ENCODE measurements at regions not wholly inside any gene's neighbourhood (a gene's known extent, or its start where the extent isn't known, plus 50 kb on each side); places are given as distances from the start of the nearest gene placed in this dataset.

DNA sequence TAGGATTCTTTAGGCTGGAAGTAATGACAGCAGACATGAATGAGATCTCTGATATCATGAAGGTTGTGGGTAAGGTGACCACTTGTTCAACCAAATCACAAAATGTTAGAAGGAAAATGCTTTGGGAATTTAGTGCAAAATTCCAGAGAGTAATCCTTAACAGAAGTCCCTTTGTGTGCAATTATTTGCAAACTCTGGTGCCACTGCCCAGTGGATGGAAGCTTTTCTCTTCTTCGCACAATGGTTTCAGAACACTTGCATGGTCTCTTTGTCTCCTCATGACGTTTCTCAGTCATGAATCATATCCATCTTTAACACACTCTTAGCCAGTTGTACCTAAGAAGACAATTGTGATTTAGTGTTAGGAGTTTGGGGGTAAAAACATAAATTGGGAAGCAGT lies 570.4 kb upstream of the ANKRD30A start:
- ATAC-seq = no peak
- no peak overlapping the region for H3K4me3 ChIP-seq (ENCODE audit: low read length)

DNA sequence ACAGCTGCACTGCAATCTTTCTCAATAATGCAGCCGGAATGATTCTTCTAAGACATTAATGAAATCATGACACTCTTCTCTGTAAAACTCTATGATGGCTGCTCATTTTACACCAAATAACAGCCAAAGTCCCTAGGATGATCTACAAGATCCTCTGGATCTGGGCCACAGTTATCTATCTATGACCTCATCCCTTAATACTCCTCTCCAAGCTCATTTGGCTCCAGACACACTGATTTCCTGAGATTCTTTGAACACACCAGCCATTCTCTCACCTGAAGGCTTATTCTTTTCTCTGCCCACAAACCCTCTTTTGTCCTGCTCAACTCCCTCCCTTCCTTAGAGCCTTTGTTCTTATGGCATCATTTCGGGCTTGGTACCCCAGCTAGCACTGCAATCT lies 577.4 kb upstream of the ANKRD30A start:
- H3K9me3 Mint-ChIP-seq = peaks cover 4% of the 10 kb centered on the region in 2 donors
- DNase-seq (no peak), ATAC-seq (no peak)
- H3K27ac ChIP-seq (ENCODE audit: low read length) = no peak overlapping the region
- no peaks in the 10 kb centered on the region for H3K4me1 Mint-ChIP-seq
- H3K4me3 ChIP-seq (ENCODE audit: low read length) = no peak overlapping the region
- no peaks in the 10 kb centered on the region for H3K4me1 ChIP-seq (ENCODE audit: control insufficient read depth, insufficient read depth, low read length)
- no peak overlapping the region for H3K27ac Mint-ChIP-seq
- H3K9me3 ChIP-seq (ENCODE audit: control insufficient read depth, insufficient read depth, low read length) = no peaks in the 10 kb centered on the region
- WGBS (ENCODE audit: insufficient coverage) = 85% methylated on average over 2 of the region's 2 CpGs
- no peaks in the 10 kb centered on the region for H3K36me3 Mint-ChIP-seq
- H3K27me3 ChIP-seq (ENCODE audit: control insufficient read depth, insufficient read depth, low read length) = no peaks in the 10 kb centered on the region
- intact Hi-C loops (cut with micrococcal nuclease) = no loop called here
- peaks cover 0 to 2% of the 10 kb centered on the region in 2 donors for H3K27me3 Mint-ChIP-seq (ENCODE audit: low read depth in 2 of 2)
- TF ChIP-seq, protein P1, sequence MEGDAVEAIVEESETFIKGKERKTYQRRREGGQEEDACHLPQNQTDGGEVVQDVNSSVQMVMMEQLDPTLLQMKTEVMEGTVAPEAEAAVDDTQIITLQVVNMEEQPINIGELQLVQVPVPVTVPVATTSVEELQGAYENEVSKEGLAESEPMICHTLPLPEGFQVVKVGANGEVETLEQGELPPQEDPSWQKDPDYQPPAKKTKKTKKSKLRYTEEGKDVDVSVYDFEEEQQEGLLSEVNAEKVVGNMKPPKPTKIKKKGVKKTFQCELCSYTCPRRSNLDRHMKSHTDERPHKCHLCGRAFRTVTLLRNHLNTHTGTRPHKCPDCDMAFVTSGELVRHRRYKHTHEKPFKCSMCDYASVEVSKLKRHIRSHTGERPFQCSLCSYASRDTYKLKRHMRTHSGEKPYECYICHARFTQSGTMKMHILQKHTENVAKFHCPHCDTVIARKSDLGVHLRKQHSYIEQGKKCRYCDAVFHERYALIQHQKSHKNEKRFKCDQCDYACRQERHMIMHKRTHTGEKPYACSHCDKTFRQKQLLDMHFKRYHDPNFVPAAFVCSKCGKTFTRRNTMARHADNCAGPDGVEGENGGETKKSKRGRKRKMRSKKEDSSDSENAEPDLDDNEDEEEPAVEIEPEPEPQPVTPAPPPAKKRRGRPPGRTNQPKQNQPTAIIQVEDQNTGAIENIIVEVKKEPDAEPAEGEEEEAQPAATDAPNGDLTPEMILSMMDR (IDR thresholded peaks at IDR 0.05) = no peak
- H3K36me3 ChIP-seq (ENCODE audit: control insufficient read depth, insufficient read depth, low read length) = no peaks in the 10 kb centered on the region
- H3K4me3 Mint-ChIP-seq = no peak overlapping the region

More for the DNA sequence above, 570.4 kb upstream of the ANKRD30A start:
- H3K4me3 Mint-ChIP-seq = no peak overlapping the region
- Histone ChIP-seq H3K27ac (ENCODE audit: low read length) (no peak overlapping the region), H3K27me3 (ENCODE audit: control insufficient read depth, insufficient read depth, low read length) (no peaks in the 10 kb centered on the region), H3K9me3 (ENCODE audit: control insufficient read depth, insufficient read depth, low read length) (no peaks in the 10 kb centered on the region), H3K4me1 (ENCODE audit: control insufficient read depth, insufficient read depth, low read length) (no peaks in the 10 kb centered on the region), H3K36me3 (ENCODE audit: control insufficient read depth, insufficient read depth, low read length) (no peaks in the 10 kb centered on the region)
- H3K36me3 Mint-ChIP-seq = no peaks in the 10 kb centered on the region
- no peaks in the 10 kb centered on the region for H3K27me3 Mint-ChIP-seq (ENCODE audit: low read depth in 2 of 2)
- no peaks in the 10 kb centered on the region for H3K4me1 Mint-ChIP-seq
- TF ChIP-seq, protein P1 (IDR thresholded peaks at IDR 0.05) = no peak
- H3K27ac Mint-ChIP-seq = no peak overlapping the region
- intact Hi-C loops (cut with micrococcal nuclease) = no loop called here
- DNase-seq = no peak
- WGBS (ENCODE audit: insufficient coverage) = 100% methylated on average over 1 of the region's 2 CpGs
- H3K9me3 Mint-ChIP-seq = no peaks in the 10 kb centered on the region

DNA sequence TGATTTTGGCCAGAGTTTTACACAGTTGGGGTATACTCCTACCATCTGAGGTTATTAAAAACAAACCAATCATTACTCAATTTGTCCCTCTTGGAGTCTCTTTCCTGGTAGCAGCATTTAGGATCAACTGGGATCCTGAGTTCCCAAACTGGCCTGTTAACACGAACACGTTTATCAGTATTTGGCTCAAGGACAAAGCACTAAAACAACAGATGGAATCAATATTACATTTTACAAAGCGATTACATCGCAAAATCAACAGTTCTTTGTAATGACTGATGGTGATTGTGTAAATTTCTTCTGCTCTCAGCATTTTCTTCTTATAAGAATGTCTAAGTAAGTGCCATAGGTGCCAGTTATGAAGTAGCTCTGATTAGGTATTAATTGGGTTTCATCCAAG lies 582.9 kb upstream of the ANKRD30A start:
- intact Hi-C loops (cut with micrococcal nuclease) = no loop called here
- H3K4me1 ChIP-seq (ENCODE audit: control insufficient read depth, insufficient read depth, low read length) = peaks cover 4% of the 10 kb centered on the region

DNA sequence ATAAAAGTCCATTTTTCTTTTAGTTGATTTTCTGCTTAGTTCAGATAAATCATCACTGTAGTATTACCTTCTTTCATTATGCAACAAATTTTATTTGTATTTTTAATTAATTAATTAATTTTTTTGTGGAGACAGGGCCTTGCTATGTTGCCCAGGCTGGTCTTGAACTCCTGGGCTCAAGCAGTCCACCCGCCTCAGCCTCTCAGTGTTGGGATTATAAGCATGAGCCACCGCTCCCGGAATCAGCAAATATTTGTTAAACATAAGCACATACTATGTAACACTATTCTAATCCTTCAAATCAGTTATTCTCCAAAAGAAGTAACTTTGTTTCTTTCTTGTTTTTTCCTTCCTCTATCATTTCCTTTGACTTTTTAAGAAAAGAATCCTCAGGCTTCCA lies 584.8 kb upstream of the ANKRD30A start:
- H3K9me3 Mint-ChIP-seq = no peaks in the 10 kb centered on the region
- no peak overlapping the region for H3K27ac Mint-ChIP-seq
- intact Hi-C loops (cut with micrococcal nuclease) = no loop called here
- no peaks in the 10 kb centered on the region for H3K9me3 ChIP-seq (ENCODE audit: control insufficient read depth, insufficient read depth, low read length)
- H3K4me3 ChIP-seq (ENCODE audit: low read length) = no peak overlapping the region
- H3K36me3 ChIP-seq (ENCODE audit: control insufficient read depth, insufficient read depth, low read length) = no peaks in the 10 kb centered on the region
- 93% methylated on average over 3 of the region's 3 CpGs for WGBS (ENCODE audit: insufficient coverage)
- DNase-seq (no peak), ATAC-seq (no peak)
- peaks cover 6% of the 10 kb centered on the region for H3K4me1 ChIP-seq (ENCODE audit: control insufficient read depth, insufficient read depth, low read length)
- no peak overlapping the region for H3K4me3 Mint-ChIP-seq
- no peaks in the 10 kb centered on the region for H3K27me3 Mint-ChIP-seq (ENCODE audit: low read depth in 2 of 2)
- H3K27me3 ChIP-seq (ENCODE audit: control insufficient read depth, insufficient read depth, low read length) = no peaks in the 10 kb centered on the region
- H3K4me1 Mint-ChIP-seq = peaks cover 11 to 17% of the 10 kb centered on the region in 2 donors
- H3K27ac ChIP-seq (ENCODE audit: low read length) = no peak overlapping the region
- H3K36me3 Mint-ChIP-seq = no peaks in the 10 kb centered on the region
- TF ChIP-seq, protein P1 (IDR thresholded peaks at IDR 0.05) = no peak

More for the DNA sequence above, 582.9 kb upstream of the ANKRD30A start:
- Mint-ChIP-seq H3K27ac (no peak overlapping the region), H3K27me3 (ENCODE audit: low read depth in 2 of 2) (no peaks in the 10 kb centered on the region), H3K4me3 (no peak overlapping the region), H3K36me3 (no peaks in the 10 kb centered on the region), H3K9me3 (no peaks in the 10 kb centered on the region), H3K4me1 (peaks cover 11 to 17% of the 10 kb centered on the region in 2 donors)
- 85% methylated on average over 2 of the region's 4 CpGs for WGBS (ENCODE audit: insufficient coverage)
- Histone ChIP-seq H3K9me3 (ENCODE audit: control insufficient read depth, insufficient read depth, low read length) (no peaks in the 10 kb centered on the region), H3K27ac (ENCODE audit: low read length) (no peak overlapping the region), H3K4me3 (ENCODE audit: low read length) (no peak overlapping the region), H3K27me3 (ENCODE audit: control insufficient read depth, insufficient read depth, low read length) (no peaks in the 10 kb centered on the region), H3K36me3 (ENCODE audit: control insufficient read depth, insufficient read depth, low read length) (no peaks in the 10 kb centered on the region)
- DNase-seq (no peak), ATAC-seq (no peak)
- TF ChIP-seq, protein P1 (IDR thresholded peaks at IDR 0.05) = no peak

Data from natural killer cell (primary cell).